ENCODE measurements at regions not wholly inside any gene's neighbourhood (a gene's known extent, or its start where the extent isn't known, plus 50 kb on each side); places are given as distances from the start of the nearest gene placed in this dataset.

DNA sequence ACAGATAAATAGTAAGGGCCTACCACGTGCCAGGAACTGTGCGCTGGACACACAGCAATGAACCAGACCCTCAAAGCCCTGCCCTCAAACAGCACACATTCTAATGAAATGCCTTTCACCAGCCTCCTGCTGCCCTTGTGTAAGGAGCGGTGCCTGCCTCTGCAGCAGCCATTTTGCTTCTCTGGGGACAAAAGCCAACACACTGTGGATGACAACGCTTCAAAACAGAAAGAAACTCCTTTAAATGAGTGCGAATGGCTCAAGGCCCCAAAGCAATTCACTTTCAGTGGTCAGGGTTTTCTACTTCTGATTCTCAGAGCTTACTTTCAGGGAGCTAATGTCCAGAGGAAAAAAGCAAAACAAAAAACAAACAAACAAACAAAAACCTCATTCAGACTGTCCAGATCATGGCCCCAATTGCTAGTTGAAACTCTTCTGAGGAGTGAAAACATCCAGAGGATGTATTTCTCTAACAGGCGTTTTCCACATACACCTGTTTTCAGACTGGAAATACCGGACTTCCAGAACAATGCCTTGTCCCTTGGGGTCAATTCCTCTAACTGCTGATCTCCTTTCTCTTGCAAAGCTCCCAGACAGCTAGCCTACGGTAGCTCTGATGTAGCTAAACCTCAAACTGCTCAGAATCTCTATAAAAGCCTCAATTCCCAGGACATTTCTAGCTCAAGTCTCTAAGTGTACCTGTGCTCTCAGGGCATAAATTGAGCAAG is 323.3 kb upstream of the ZNF521 start:
- no peak for TF ChIP-seq CTCF (IDR thresholded peaks at IDR 0.05)
- Histone ChIP-seq H3K36me3 (no peaks in the 10 kb centered on the region), H3K4me3 (no peak overlapping the region), H3K4me1 (no peaks in the 10 kb centered on the region), H3K9me3 (no peaks in the 10 kb centered on the region), H3K27ac (no peak overlapping the region), H3K27me3 (no peaks in the 10 kb centered on the region)
- DNase-seq (ENCODE audit: low spot score), result no peak

- Histone ChIP-seq H3K4me3 (no peak overlapping the region), H3K4me1 (no peaks in the 10 kb centered on the region), H3K27me3 (no peaks in the 10 kb centered on the region), H3K36me3 (no peaks in the 10 kb centered on the region), H3K27ac (no peak overlapping the region), H3K9me3 (no peaks in the 10 kb centered on the region)
- no peak for DNase-seq (ENCODE audit: low spot score)
- TF ChIP-seq CTCF (IDR thresholded peaks at IDR 0.05), result no peak
Observed at GRCh38 chr18:25674183-25674582, 322.2 kb upstream of the ZNF521 start.

DNA sequence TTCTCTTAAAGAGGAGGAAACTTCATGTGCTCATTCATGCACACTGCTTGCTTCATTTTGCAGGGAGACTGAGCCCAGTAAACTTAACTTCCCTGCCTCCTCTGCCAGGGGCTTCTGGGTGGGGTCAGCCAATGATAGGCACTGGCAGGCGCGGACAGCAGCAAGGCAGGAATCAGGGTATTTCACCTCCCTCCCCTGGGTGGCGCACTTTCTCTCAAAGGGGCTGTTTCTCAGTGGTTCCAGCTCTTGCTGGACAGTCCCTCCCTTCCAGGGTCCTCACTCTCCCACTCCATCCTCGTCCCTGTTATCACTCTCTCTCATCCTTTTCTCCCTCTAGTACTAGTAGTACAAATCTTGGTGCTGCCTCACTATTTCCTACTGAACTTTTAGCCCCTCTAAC is 320.5 kb upstream of the ZNF521 start:
- Histone ChIP-seq H3K4me3 (no peak overlapping the region), H3K27me3 (no peaks in the 10 kb centered on the region), H3K36me3 (no peaks in the 10 kb centered on the region), H3K4me1 (no peaks in the 10 kb centered on the region), H3K9me3 (no peaks in the 10 kb centered on the region), H3K27ac (no peak overlapping the region)
- no peak for TF ChIP-seq CTCF (IDR thresholded peaks at IDR 0.05)
- no peak for DNase-seq (ENCODE audit: low spot score)

DNA sequence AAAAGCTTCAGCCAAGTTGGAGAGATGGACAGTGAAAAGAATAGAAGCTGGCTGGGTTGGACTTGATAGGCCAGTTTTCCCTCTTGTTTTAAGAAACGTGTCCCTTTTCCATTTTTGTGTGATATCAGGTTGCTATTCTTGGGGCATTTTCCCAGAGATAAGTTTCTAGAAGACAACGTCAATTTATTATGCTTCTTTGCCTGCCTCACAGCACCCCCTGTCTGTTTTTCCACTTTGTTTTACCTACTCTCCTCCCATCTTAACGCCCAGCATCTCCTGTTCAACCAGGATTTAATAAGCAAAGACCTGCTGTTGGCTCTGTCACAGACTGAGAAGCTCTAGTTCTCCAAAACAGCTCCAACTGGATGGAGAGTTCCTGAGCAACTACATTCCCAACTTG is 317.8 kb upstream of the ZNF521 start:
- Histone ChIP-seq H3K4me3 (no peak overlapping the region), H3K27me3 (no peaks in the 10 kb centered on the region), H3K9me3 (no peaks in the 10 kb centered on the region), H3K27ac (no peak overlapping the region), H3K4me1 (no peaks in the 10 kb centered on the region), H3K36me3 (no peaks in the 10 kb centered on the region)
- peak in 1 of 2 donors; percentile 32 for TF ChIP-seq CTCF (IDR thresholded peaks at IDR 0.05)
- no peak for DNase-seq (ENCODE audit: low spot score)

DNA sequence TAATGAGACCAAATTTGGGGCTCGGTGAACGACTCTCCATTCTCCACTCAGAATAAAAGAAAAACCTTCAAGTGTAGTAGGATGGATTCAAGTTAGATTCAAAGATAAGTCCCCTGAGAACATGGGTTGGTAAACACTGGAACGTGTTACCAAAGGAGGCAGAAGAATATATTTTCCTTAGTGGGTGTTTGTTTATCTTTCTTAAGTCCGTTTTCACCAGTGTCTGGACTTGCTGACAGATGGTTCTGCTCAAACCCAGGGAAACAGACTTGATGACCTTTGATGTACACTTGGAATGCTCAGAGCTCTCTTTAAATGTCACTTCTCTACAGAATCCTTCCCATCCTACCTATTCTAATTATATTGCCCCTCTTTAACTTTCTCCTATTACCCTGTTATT is 310.3 kb upstream of the ZNF521 start:
- TF ChIP-seq CTCF (IDR thresholded peaks at IDR 0.05), result no peak
- H3K27me3 ChIP-seq, result no peaks in the 10 kb centered on the region
- no peak for DNase-seq (ENCODE audit: low spot score)
- no peaks in the 10 kb centered on the region for H3K36me3 ChIP-seq
- H3K4me3 ChIP-seq, result no peak overlapping the region
- no peaks in the 10 kb centered on the region for H3K9me3 ChIP-seq
- no peak overlapping the region for H3K27ac ChIP-seq
- H3K4me1 ChIP-seq, result no peaks in the 10 kb centered on the region

- DNase-seq (ENCODE audit: low spot score), result no peak
- no peaks in the 10 kb centered on the region for H3K27me3 ChIP-seq
- no peak overlapping the region for H3K4me3 ChIP-seq
- H3K27ac ChIP-seq, result no peak overlapping the region
- H3K4me1 ChIP-seq, result no peaks in the 10 kb centered on the region
- TF ChIP-seq CTCF (IDR thresholded peaks at IDR 0.05), result no peak
- H3K36me3 ChIP-seq, result no peaks in the 10 kb centered on the region
- H3K9me3 ChIP-seq, result no peaks in the 10 kb centered on the region
Observed at GRCh38 chr18:25661831-25662230, 309.9 kb upstream of the ZNF521 start.
